ENCODE measurements at regions not wholly inside any gene's neighbourhood (a gene's known extent, or its start where the extent isn't known, plus 50 kb on each side); places are given as distances from the start of the nearest gene placed in this dataset.
A peak's percentile ranks its signal among the peaks of the same experiment; 100 is the strongest.
"Not testable (repeated sequence)": the region's sequence is repeated elsewhere in the genome, so short reads cannot be mapped to it uniquely, and the experiment has no call there.

DNA sequence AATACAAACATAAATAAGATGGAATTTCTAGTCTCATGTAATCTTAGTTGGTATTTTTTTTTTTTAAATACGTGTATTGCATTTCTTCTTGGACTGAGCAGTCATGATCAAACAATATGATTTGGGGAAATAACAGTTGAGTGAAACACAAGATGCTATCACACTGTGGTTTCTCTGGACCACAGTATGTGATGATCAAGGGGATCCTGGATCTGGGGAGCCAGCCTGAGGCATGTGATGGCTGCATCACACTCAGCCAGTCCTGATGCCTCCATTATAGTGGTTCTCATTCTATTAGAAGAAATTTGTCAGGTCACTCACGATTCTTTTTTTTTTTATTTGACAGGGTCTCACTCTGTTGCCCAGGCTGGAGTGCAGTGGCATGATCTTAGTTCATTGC is 495.9 kb upstream of the POT1 start (continued):
- no peak for TF ChIP-seq TSHZ2 (CRISPR knock-in tag; IDR thresholded peaks at IDR 0.05)

GRCh38 chr7:125424721-125425120 is 495.1 kb upstream of the POT1 start:
- no peak for ATAC-seq
- TF ChIP-seq PPARA (CRISPR knock-in tag; IDR thresholded peaks at IDR 0.05; ENCODE audit: borderline replicate concordance) (no peak), SNAI2 (CRISPR knock-in tag; IDR thresholded peaks at IDR 0.05) (no peak), GLIS3 (CRISPR knock-in tag; IDR thresholded peaks at IDR 0.05) (no peak), CSDC2 (CRISPR knock-in tag; IDR thresholded peaks at IDR 0.05) (no peak), ISL1 (CRISPR knock-in tag; IDR thresholded peaks at IDR 0.05) (no peak), OSR1 (CRISPR knock-in tag; IDR thresholded peaks at IDR 0.05) (no peak), ESRRG (CRISPR knock-in tag; IDR thresholded peaks at IDR 0.05) (no peak), ZNF565 (CRISPR knock-in tag; conservative IDR thresholded peaks at IDR 0.05; ENCODE audit: low read depth) (no peak), PATZ1 (CRISPR knock-in tag; IDR thresholded peaks at IDR 0.05; ENCODE audit: borderline replicate concordance) (no peak), BACH2 (CRISPR knock-in tag; IDR thresholded peaks at IDR 0.05; ENCODE audit: borderline replicate concordance) (no peak), ZNF8 (CRISPR knock-in tag; IDR thresholded peaks at IDR 0.05) (no peak), POU6F1 (CRISPR knock-in tag; IDR thresholded peaks at IDR 0.05; ENCODE audit: borderline replicate concordance, low read depth) (no peak), ZFP3 (CRISPR knock-in tag; IDR thresholded peaks at IDR 0.05) (no peak), ZFP30 (CRISPR knock-in tag; IDR thresholded peaks at IDR 0.05) (no peak), ZNF70 (CRISPR knock-in tag; IDR thresholded peaks at IDR 0.05) (no peak), TCF4 (CRISPR knock-in tag; IDR thresholded peaks at IDR 0.05; ENCODE audit: borderline replicate concordance) (no peak), ZC3H10 (CRISPR knock-in tag; IDR thresholded peaks at IDR 0.05) (no peak), TOX (CRISPR knock-in tag; IDR thresholded peaks at IDR 0.05; ENCODE audit: borderline replicate concordance) (no peak), ARNTL (CRISPR knock-in tag; IDR thresholded peaks at IDR 0.05; ENCODE audit: borderline replicate concordance, low read depth) (no peak)

DNA sequence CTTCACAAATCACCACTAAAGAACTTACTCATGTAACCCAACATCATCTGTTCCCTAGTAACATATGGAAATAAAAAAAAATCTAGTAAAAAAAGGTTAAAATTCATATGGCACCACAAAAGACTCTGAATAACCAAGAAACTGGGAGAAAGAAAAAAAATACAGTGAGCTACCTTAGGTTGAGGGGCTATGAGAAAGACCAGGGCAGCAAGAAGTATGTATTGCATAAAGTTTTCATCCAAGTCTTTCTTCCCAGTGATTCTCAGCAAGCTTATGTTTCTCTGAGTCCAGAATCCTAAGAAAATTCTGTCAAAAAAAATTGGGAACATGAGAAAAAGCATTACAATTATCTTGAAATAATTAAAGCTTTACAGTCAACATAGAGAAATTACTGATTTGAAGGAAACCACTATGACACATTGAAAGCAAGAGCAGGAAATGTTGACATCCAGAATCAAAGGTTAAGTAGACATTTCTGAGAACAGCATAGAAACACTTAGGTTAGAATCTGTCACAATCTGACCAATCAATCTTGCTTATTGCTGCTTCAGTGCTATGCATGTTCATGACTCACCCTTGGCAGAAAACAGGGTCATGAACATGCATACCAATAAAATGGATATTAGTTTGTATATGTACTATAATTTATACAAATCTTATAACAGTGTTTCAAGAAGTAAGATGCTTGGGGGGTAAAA is 494.0 kb upstream of the POT1 start:
- no peak for ATAC-seq
- no peak for TF ChIP-seq PATZ1 (CRISPR knock-in tag; IDR thresholded peaks at IDR 0.05; ENCODE audit: borderline replicate concordance)
- peak; percentile 78 for TF ChIP-seq ISL1 (CRISPR knock-in tag; IDR thresholded peaks at IDR 0.05)
- no peak for TF ChIP-seq ZNF565 (CRISPR knock-in tag; conservative IDR thresholded peaks at IDR 0.05; ENCODE audit: low read depth)
- peak; percentile 52; the same call in 1 of the 2 replicates for TF ChIP-seq ZNF8 (CRISPR knock-in tag; IDR thresholded peaks at IDR 0.05)
- no peak for TF ChIP-seq TOX (CRISPR knock-in tag; IDR thresholded peaks at IDR 0.05; ENCODE audit: borderline replicate concordance)

GRCh38 chr7:125421407-125421806 is 491.8 kb upstream of the POT1 start:
- not testable (repeated sequence) for ATAC-seq
